Peyer's patch (tissue), 4 donors: ENCODE measurements at regions not wholly inside any gene's neighbourhood (a gene's known extent, or its start where the extent isn't known, plus 50 kb on each side); places are given as distances from the start of the nearest gene placed in this dataset.

ENCODE experiments used
- POLR2A ChIP-seq, 2 donors: fragments of 450-650 bp; IDR thresholded peaks; one replicate each; pipeline ENCODE4 v1.5.1; 2017; ENCODE audit warnings: antibody characterized with exemption in 2 of 2, mild to moderate bottlenecking in 2 of 2, moderate library complexity in 2 of 2
- TF ChIP-seq, protein P1 (sequence below), 6 experiments: fragments of 450-650 bp in 4 of 6; fragments of 200-600 bp in 2 of 6; sonication (generic) in 1 of 6; IDR thresholded peaks; one replicate each; pipeline ENCODE4 v1.5.1; 2017 to 2019; ENCODE audit warnings: antibody characterized with exemption in 6 of 6, mild to moderate bottlenecking in 3 of 6, moderate library complexity in 1 of 6

DNA sequence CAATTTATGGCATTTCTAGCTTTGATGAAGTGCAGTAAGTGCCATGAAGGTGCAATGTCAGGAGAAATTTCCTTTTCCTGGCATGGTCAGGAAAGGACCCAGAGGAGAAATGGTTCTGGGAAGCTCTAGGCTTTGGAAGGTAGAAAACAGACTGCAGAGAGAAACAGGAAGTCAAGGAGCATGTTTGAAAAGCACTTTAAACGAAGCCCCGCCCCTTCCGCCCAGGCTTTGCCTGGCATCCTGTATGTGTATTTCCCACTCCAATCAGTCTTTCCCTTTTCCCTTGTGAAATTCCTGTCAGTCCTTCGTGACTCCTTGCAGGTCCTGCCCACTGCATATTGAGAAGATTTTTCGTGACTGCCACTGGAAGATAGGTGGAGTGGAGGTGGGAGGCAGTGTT lies 320.9 kb upstream of the SASH1 start:
- TF ChIP-seq, protein P1, sequence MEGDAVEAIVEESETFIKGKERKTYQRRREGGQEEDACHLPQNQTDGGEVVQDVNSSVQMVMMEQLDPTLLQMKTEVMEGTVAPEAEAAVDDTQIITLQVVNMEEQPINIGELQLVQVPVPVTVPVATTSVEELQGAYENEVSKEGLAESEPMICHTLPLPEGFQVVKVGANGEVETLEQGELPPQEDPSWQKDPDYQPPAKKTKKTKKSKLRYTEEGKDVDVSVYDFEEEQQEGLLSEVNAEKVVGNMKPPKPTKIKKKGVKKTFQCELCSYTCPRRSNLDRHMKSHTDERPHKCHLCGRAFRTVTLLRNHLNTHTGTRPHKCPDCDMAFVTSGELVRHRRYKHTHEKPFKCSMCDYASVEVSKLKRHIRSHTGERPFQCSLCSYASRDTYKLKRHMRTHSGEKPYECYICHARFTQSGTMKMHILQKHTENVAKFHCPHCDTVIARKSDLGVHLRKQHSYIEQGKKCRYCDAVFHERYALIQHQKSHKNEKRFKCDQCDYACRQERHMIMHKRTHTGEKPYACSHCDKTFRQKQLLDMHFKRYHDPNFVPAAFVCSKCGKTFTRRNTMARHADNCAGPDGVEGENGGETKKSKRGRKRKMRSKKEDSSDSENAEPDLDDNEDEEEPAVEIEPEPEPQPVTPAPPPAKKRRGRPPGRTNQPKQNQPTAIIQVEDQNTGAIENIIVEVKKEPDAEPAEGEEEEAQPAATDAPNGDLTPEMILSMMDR (IDR thresholded peaks at IDR 0.05), result no peak
- TF ChIP-seq POLR2A (IDR thresholded peaks at IDR 0.05), result no peak
